ENCODE measurements at regions not wholly inside any gene's neighbourhood (a gene's known extent, or its start where the extent isn't known, plus 50 kb on each side); places are given as distances from the start of the nearest gene placed in this dataset.

DNA sequence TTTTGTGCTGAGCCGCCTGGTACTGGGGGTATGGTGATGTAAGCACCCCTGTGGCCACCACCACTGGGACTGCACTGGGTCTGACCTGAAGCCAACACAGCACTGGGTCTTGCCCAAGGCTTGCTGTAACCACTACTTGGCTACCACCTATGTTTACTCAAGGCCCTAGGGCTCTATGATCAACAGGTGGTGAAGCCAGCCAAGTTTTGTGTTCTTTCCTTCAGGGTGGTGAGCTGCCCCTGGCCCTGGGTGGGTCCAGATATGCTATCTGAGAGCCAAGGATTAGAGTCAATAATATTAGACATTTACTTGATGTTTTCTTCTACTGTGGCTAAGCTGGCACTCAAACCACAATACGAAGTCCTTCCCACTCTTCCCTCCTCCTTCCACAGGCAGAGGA, 55.1 kb upstream of the PAGE4 start:
- H3K27me3 Mint-ChIP-seq, result peaks cover 25% of the 10 kb centered on the region
- DNase-seq (no peak), ATAC-seq (no peak)
- H3K4me3 Mint-ChIP-seq, result no peak overlapping the region
- H3K36me3 Mint-ChIP-seq, result no peaks in the 10 kb centered on the region
- no peaks in the 10 kb centered on the region for H3K9me3 Mint-ChIP-seq (ENCODE audit: low read depth)
- H3K4me1 Mint-ChIP-seq, result no peaks in the 10 kb centered on the region
- no peak overlapping the region for H3K27ac Mint-ChIP-seq
- CTCF ChIA-PET, result no interaction called here

DNA sequence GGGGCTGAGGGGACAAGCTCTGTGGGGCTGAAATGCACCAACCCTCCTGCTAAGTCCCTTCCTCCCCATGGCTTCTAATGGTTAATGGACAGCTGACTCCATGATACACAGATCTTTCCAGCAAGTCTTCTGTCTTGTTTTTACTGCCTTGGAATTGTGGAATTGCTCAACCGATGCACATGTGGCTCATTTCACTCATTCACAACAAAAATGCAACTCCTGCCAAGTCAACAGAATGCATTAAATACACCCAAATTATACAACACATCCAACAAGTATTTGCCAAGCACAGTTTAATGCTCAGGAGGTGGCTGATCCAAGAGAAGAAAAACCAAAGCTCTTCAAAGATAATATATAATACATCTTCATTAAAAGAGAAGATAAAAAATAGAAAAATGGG, 61.9 kb upstream of the PAGE4 start:
- DNase-seq (no peak), ATAC-seq (no peak)
- no peaks in the 10 kb centered on the region for H3K36me3 Mint-ChIP-seq
- no peaks in the 10 kb centered on the region for H3K9me3 Mint-ChIP-seq (ENCODE audit: low read depth)
- CTCF ChIA-PET, result no interaction called here
- no peak overlapping the region for H3K27ac Mint-ChIP-seq
- peaks cover 17% of the 10 kb centered on the region for H3K27me3 Mint-ChIP-seq
- H3K4me1 Mint-ChIP-seq, result no peaks in the 10 kb centered on the region
- no peak overlapping the region for H3K4me3 Mint-ChIP-seq

DNA sequence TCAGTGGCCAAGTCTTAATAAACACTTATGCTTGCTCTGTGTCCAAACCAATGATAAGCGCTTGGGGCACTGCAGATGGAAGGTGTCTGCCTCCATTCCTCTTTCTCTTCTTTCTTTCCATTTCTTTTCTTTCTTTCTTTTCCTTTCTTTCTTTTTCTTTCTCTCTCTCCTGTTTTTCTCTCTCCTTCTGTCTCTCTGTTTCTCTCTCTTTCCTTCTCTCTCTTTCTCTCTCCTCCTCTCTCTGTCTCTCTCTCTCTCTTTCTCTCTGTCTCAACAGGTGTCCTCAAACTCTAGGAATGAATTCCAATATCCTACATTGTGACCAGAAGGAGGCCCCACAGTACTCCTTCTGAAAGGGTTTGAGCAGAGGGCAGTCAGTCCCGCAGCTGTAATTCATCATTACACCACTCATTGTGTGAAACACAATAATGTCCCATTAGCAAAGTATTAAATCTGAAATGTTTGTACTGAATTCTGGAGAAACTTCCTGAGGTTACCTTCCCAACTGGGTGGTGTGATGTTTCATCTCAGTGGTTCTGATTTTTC, 66.5 kb upstream of the PAGE1 start:
- Mint-ChIP-seq H3K27me3 (peaks cover 11% of the 10 kb centered on the region), H3K27ac (no peak overlapping the region), H3K9me3 (ENCODE audit: low read depth) (no peaks in the 10 kb centered on the region), H3K4me3 (no peak overlapping the region), H3K4me1 (no peaks in the 10 kb centered on the region), H3K36me3 (no peaks in the 10 kb centered on the region)
- ATAC-seq (no peak), DNase-seq (no peak)
- CTCF ChIA-PET, result interaction anchor here (1.0 kb wide), 1 partner anchor 9 kb away, joined by 4 read pairs; no protein-coding TSS in a partner anchor

DNA sequence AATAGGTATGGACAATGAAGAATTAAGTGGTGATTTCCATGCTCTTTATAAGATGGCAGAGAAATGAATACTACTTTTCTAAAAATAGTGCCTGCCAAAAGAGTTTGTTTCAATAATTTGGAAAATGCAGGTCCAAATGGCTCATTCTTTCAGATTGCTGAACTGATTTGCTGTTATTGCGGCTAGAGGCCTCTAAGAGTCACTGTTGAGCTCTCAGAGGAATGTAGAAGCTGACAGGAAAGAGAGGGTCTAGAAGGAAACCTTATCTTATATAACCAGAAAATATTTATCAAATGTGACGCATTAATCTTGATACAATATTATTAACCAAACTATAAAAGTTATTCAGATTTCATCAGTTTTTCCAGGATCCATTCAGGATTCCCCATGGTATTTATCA, 65.7 kb upstream of the PAGE1 start:
- ATAC-seq, result no peak
- H3K4me3 Mint-ChIP-seq, result no peak overlapping the region
- no peaks in the 10 kb centered on the region for H3K9me3 Mint-ChIP-seq (ENCODE audit: low read depth)
- H3K36me3 Mint-ChIP-seq, result no peaks in the 10 kb centered on the region
- H3K27ac Mint-ChIP-seq, result no peak overlapping the region
- H3K27me3 Mint-ChIP-seq, result peaks cover 14% of the 10 kb centered on the region
- no peaks in the 10 kb centered on the region for H3K4me1 Mint-ChIP-seq
- no peak for DNase-seq
- CTCF ChIA-PET, result interaction anchor here (1.0 to 1.1 kb wide), 2 partner anchors 9 to 77 kb away, joined by 3 to 4 read pairs; no protein-coding TSS in a partner anchor

DNA sequence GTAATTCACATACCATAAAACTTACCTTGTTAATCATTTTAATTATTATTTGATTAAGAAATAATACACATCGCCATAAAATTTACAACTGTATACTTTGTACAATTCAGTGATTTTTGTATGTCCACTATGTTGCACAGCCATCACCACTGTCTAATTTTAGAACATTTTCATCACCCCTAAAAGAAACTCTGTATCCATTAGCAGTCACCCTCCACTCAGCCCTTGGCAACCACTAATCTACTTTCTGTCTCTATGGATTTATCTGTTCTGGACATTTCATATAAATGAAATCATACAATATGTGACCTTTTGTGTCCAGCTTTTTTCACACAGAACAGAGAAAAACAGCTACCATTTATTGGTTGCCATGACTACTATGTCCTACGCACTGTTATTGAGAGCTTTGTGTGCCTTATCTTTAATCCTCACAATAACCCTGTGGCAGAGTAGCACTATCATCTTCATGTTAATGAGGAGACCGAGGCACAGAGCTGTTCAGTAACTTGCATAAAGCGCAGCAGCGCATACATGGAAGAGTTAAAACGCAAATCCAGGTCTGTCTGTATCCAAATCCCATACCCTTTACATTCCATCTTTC, 64.6 kb upstream of the PAGE1 start:
- CTCF ChIA-PET, result no interaction called here

DNA sequence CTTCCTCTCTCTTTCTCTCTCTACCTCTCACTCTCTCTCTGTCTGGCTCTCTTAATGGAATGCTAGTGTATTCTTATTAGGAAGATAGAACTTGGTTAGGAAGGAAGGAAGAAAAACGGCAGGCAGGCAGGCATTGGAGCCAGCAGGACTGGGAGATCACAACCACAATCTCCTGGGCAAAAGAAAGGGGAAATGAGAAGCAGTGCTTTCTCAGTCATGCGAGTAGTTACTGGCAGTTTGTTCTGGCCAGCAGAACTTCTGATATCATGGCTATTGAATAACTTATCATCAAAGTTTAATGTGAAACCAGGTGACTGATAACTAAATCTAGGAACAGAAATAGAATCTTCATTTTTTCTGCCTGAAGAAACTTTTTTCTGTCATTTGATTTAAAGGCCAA, 60.9 kb upstream of the PAGE1 start:
- no peaks in the 10 kb centered on the region for H3K36me3 Mint-ChIP-seq
- H3K4me1 Mint-ChIP-seq, result no peaks in the 10 kb centered on the region
- no peak overlapping the region for H3K4me3 Mint-ChIP-seq
- peaks cover 19% of the 10 kb centered on the region for H3K27me3 Mint-ChIP-seq
- CTCF ChIA-PET, result no interaction called here
- DNase-seq (no peak), ATAC-seq (no peak)
- no peaks in the 10 kb centered on the region for H3K9me3 Mint-ChIP-seq (ENCODE audit: low read depth)
- H3K27ac Mint-ChIP-seq, result no peak overlapping the region

More for the DNA sequence above, 64.6 kb upstream of the PAGE1 start:
- no peak for DNase-seq
- ATAC-seq, result no peak
- Mint-ChIP-seq H3K27me3 (peaks cover 21% of the 10 kb centered on the region), H3K36me3 (no peaks in the 10 kb centered on the region), H3K27ac (no peak overlapping the region), H3K4me3 (no peak overlapping the region), H3K9me3 (ENCODE audit: low read depth) (no peaks in the 10 kb centered on the region), H3K4me1 (no peaks in the 10 kb centered on the region)

DNA sequence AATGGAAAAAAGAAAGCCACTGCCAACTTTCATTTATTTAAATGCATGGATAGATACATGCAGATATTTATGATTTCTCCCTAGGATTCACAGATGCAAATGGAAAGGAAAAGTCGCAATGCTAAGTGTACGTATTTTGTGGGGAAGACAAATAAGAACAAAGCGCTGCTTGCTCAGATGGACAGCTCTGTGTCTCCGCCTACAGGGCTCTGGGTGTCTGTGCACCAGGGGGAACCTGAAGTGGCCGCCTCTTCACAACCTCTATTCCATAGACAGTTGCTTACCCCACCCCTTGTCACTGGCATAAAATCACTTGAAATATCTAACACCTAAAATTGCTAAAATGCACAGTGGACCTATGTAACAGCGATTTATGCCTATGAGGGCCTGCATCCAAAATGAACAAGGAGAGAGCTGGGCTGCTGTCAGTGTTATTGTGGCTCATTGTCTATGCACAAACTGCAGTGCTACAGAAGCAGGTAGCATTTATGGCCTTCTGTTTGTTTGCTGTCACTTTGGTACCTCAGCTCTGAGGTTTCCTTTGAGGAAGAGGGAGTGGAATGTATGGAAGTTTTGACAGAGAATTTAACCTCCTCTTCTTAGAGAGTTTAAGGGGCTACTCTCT, 58.6 kb upstream of the PAGE1 start:
- DNase-seq (peak; percentile 60), ATAC-seq (peak; percentile 57)
- CTCF ChIA-PET, result interaction anchor here (0.7 to 2.0 kb wide), 4 partner anchors 10 to 562 kb away, joined by 3 to 8 read pairs (median 4); no protein-coding TSS in a partner anchor
- Mint-ChIP-seq H3K36me3 (no peaks in the 10 kb centered on the region), H3K27ac (no peak overlapping the region), H3K4me1 (no peaks in the 10 kb centered on the region), H3K9me3 (ENCODE audit: low read depth) (no peaks in the 10 kb centered on the region), H3K27me3 (peaks cover 24% of the 10 kb centered on the region), H3K4me3 (no peak overlapping the region)

DNA sequence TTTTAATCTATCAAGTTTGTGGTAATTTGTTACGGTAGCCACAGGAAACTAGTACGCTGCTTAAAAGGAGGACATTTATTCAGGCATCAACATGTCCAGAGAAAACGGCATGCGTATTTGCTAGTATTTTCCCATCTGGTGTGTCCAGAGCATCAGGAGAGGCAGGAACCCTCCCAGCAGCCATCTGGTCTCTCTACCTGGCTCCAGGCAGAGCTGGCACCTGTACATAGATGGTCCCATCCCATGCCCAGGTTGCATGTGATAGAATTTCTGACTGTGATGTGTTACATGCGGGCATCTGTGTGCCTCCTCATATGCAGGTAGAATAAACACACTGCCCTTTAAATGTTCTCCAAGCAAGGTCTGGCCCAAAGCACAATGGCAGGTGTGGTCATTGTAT, 57.9 kb upstream of the PAGE1 start:
- peaks cover 24% of the 10 kb centered on the region for H3K27me3 Mint-ChIP-seq
- no peak overlapping the region for H3K4me3 Mint-ChIP-seq
- ATAC-seq (no peak), DNase-seq (no peak)
- H3K9me3 Mint-ChIP-seq (ENCODE audit: low read depth), result no peaks in the 10 kb centered on the region
- no peaks in the 10 kb centered on the region for H3K4me1 Mint-ChIP-seq
- no peak overlapping the region for H3K27ac Mint-ChIP-seq
- CTCF ChIA-PET, result interaction anchor here (0.7 to 2.0 kb wide), 4 partner anchors 11 to 561 kb away, joined by 3 to 8 read pairs (median 4); no protein-coding TSS in a partner anchor
- no peaks in the 10 kb centered on the region for H3K36me3 Mint-ChIP-seq

DNA sequence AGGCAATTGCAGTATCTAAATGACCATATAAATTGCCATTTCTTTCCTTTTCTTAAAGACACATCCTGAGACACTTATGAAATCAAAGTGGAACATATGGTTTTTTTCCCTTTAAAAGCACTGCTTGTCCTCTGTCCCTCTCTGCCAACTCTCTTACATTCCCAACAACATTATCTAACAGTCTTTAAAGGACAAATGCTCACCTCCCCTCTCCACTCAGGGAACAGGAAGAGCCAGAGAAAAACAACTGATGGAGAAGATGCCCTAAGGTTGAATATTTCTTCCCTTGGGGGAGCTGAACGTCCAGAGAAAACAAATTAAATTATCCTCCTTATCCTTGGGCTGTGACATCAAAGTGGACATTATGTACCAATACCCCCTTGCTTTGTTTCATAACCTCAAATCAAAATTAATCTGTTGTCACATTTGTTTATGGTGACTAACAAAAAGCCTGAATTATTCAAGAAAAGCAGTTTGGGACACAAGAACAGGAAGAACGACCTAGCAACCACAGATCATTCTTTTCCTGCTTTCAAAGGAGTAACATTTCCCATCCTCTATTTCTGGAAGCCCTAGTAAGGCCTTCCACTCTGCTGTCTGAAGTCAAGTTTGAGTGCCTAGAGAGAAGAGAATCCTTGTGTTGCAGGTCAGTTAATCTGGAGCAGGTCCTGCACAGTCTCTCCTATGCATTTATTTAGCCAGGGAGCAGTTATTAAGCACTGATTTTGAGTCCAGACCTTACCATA, 52.6 kb upstream of the PAGE1 start:
- no peaks in the 10 kb centered on the region for H3K4me1 Mint-ChIP-seq
- H3K36me3 Mint-ChIP-seq, result no peaks in the 10 kb centered on the region
- no peak overlapping the region for H3K4me3 Mint-ChIP-seq
- no peak overlapping the region for H3K27ac Mint-ChIP-seq
- ATAC-seq, result no peak
- H3K27me3 Mint-ChIP-seq, result peaks cover 31% of the 10 kb centered on the region
- CTCF ChIA-PET, result no interaction called here
- DNase-seq, result no peak
- H3K9me3 Mint-ChIP-seq (ENCODE audit: low read depth), result no peaks in the 10 kb centered on the region

DNA sequence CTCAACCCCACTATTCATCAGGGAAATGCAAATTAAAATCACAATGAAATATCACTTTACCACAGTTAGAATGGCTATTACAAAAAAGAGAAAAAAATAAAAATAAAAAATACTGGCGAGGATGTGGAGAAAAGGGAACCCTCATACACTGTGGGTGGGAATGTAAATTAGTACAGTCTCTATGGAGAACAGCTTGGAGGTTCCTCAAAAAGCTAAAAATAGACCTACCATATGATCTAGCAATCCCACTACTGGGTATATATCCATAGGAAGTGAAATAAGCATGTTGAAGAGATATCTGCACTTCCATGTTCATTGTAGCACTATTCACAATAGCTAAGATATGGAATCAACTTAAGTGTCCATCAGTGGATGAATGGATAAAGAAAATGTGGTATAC, 50.5 kb upstream of the PAGE1 start:
- no peak overlapping the region for H3K4me3 Mint-ChIP-seq
- CTCF ChIA-PET, result no interaction called here
- peaks cover 37% of the 10 kb centered on the region for H3K27me3 Mint-ChIP-seq

More for the DNA sequence above, 50.5 kb upstream of the PAGE1 start:
- Mint-ChIP-seq H3K4me1 (no peaks in the 10 kb centered on the region), H3K36me3 (no peaks in the 10 kb centered on the region), H3K27ac (no peak overlapping the region), H3K9me3 (ENCODE audit: low read depth) (no peaks in the 10 kb centered on the region)
- no peak for ATAC-seq
- no peak for DNase-seq

All from activated CD8-positive, alpha-beta memory T cell treated with anti-CD3 and anti-CD28 coated beads, Interleukin-2, amount 10 ng/mL, durations not matched to agents 7 days and 5 days (primary cell).